HG03521 (cell line): ENCODE measurements at regions not wholly inside any gene's neighbourhood (a gene's known extent, or its start where the extent isn't known, plus 50 kb on each side); places are given as distances from the start of the nearest gene placed in this dataset.

Experiments
- ATAC-seq: cut with Tn5 transposase; IDR thresholded peaks from one replicate; pipeline ENCODE4 v1.9.1; 2021; ENCODE audit warnings: mild to moderate bottlenecking, moderate library complexity; ENCODE audit not compliant: unreplicated experiment

GRCh38 chr11:97794876-97795275, 1225.9 kb upstream of the CNTN5 start:
- ATAC-seq, result no peak

DNA sequence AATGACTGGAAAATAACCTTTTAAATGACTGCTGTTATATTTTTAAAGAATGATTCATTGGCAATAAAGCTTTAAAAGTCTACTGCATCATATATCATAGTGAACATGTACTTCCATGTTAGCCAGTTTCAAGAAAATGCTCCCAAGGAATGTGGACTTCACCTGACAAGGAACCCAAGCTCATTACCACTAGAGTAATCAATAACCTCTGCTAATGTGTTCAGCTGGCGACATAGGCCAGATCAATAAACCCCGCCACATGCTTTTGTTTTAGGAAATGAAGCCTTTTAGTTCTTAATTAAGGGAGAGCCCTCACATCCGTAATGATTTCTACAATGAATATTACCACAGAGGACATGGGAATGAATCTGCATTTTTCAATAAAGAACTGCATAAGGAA, 1219.9 kb upstream of the CNTN5 start:
- ATAC-seq, result no peak

DNA sequence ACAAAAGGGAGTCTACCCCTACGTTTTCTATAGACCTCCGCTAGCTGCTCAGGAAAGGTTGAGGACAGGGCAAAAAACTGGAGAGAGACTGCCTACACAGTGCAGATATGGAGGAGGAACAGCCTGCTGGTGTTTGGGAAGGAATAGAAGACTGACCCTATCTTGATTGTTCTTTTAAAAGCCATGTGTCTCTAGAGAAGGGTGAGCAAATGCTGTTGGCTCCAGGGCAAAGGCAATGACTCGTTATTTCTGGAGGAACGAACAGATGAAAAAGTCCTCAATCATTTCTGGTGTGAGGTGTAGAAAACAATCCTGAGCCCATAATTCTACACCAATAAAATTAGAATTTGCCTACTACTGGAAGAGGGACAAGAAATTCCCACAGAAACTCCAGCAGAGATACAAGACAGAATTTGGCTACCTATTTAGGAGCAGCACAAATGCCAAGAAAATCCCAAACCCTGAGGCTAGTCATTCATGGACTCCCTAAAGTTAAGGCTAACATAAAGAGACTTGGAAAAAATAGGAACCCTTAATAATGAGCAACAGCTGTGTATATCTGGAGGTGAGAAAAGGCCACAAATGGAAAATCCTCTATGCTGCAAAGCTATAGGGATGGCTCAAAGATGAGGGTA, 1206.3 kb upstream of the CNTN5 start:
- no peak for ATAC-seq

DNA sequence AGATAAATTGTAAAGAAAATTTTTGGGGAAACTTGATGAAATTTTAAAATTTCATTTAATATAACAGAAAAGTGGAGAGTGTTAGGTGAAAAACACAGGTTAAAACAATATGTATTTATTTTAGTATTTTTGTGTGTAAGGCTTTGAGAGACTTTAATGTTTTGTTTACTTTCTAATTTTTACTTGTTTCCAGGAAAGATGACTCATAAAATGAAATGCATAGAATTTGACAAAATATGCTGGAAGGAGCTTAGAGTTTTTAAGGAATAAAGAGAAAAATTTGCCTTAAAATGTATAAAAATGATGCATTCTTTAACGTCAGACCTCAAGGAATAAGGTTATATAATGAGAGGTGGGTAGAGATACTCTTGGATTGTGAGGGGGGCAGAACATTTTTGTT, 1205.1 kb upstream of the CNTN5 start:
- no peak for ATAC-seq

DNA sequence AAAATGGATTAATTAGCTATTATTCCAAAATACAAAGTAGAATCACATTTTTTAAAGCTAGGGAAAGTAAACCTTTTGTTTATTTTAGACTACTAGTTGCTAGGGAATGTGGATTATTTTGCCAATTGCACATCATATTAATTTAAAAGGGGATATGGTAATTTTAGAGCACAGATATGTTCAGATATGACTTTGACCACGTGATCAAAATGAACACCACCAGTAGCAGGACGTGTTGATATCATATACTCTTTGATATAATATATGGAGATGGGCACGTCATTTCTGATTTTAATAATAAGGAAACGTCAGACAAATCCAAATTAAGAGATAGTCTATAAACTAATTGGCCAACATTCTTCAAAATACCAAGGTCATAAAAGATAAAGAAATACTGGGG, 1188.3 kb upstream of the CNTN5 start:
- no peak for ATAC-seq

GRCh38 chr11:97833412-97833811, 1187.3 kb upstream of the CNTN5 start:
- ATAC-seq, result no peak

DNA sequence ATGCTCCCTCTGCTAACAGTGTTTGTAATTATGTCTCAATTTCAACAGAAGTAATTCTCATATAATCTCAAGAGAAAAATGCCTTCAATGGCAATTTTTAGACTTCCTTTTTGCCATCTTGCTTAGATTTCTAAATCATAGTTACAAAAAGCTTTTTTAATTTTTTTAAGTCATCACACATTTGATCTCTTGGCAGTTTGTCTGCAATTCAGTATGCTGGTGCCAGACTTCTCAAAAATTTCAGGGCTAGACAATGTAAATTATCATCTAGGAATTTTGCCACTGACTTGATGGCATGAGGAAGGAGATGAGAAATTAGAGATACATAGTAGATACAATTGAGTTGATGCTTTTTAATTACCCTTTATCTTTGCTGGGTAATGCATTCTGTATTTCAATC, 1176.7 kb upstream of the CNTN5 start:
- ATAC-seq, result no peak

GRCh38 chr11:97847730-97848129, 1173.0 kb upstream of the CNTN5 start:
- no peak for ATAC-seq

DNA sequence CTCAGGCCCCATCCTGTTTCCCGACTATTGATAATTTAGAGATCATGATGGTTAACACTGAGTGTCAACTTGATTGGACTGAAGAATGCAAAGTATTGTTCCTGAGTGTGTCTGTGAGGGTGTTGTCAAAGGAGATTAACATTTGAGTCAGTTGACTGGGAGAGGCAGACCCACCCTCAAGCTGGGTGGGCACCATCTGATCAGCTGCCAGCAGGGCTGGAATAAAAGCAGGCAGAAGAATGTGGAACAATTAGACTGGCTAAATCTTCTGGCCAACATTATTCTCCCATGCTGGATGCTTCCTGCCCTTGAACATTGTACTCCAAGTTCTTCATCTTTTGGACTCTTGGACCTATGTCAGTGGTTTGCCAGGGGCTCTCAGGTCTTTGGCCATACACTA, 1170.0 kb upstream of the CNTN5 start:
- no peak for ATAC-seq

DNA sequence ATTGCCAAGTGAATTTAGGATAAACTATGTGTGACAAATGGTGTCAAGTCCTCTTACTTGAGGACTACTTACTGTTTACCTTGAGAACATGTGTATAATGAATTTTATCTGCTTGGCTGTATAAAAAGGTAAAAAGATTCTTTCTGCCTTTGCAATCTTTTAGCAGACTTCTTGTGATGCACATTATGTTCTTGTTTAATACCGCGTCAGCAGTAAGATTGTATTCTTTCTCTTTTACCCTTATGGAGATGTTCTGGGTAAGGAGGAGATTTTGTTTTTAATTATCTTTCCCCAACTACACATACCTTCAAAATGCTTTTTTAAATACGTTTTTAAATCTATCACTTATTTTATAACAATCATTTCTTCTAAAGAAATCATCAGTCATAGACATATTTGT, 1166.4 kb upstream of the CNTN5 start:
- ATAC-seq, result no peak

GRCh38 chr11:97854877-97855276, 1165.9 kb upstream of the CNTN5 start:
- no peak for ATAC-seq

- no peak for ATAC-seq
These were observed 1164.1 kb upstream of the CNTN5 start for GRCh38 chr11:97856666-97857065.

GRCh38 chr11:97860237-97860636, 1160.5 kb upstream of the CNTN5 start:
- no peak for ATAC-seq

DNA sequence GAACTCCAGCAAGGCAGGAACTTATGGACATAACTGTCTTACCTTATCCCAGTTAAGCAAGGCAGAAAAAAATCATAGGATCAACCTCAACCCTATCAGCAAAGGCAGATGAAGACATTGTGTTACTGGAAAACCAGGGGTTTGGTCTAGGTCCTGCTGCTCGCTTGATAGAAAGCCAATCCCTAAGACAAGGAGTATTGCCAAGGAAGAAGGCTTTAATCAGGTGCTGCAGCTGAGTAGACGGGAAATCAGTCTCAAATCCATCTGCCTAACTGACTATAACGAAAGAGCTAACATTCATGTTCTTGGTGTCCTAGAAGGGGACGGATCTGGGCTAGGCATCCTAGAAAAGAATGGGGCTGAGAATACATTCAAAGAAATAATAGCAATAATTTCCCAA, 1158.7 kb upstream of the CNTN5 start:
- no peak for ATAC-seq

DNA sequence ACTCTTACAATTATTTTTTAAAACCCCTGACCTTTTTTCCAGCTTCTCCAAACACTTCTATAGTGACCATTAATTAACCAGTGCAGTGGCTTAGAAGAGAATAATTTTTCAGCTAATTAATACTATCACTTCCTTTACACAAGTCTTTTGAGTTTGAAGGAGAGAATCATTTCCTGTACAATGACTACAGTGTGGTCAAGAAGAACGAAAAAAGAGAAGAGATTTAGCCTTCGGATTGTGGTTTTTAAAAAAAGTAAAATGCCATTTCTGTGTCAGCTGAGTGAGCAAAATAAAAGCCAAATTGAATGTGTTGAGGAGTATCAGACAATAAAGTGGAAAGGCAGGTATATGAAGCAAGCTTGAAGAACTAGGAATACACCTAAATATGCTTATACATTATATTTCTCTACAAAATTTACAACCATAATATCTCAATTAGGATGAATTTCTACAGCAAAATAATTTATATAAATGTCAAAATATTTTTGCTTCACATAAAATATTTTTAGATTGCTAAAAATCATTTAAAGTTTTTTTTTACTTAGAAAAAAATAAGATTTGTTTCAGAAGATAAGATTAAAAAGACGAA, 1155.2 kb upstream of the CNTN5 start:
- ATAC-seq, result no peak

DNA sequence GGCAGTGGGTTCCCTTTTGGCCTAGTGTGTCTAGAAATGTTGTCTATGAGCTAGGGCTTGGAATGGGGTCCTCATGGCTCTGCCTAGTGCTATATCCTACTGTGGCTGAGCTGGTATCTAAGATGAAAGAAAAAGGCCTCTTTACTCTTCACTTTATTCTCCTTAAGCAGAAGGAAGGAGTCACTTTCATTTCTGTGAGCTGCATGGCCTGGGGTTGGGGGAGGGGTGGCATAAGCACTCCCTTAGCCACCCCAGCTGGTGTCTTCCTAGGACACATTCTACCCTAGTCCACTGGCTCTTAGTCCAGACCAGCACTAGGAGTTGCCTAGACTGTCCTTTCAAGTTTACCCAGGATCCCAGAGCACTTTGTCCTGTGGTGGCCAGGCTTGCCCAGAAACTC, 1148.9 kb upstream of the CNTN5 start:
- no peak for ATAC-seq

DNA sequence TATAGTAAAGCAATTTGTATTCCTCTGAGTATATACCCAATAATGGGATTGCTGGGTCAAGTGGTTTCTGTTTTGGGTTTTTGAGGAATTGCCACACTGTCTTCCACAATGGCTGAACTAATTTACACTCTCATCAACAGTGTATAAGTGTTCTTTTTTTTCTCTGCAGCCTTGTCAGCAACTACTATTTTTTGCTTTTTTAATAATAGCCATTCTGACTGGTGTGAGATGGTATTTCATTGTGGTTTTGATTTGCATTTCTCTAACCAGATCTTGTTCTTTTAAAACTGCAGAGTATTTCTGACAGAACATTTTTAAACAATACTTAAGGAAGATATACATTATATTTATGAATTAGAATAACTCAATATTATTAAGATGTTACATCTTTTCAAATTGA, 1140.5 kb upstream of the CNTN5 start:
- no peak for ATAC-seq

- ATAC-seq, result no peak
These were observed 1137.7 kb upstream of the CNTN5 start for GRCh38 chr11:97883086-97883485.

DNA sequence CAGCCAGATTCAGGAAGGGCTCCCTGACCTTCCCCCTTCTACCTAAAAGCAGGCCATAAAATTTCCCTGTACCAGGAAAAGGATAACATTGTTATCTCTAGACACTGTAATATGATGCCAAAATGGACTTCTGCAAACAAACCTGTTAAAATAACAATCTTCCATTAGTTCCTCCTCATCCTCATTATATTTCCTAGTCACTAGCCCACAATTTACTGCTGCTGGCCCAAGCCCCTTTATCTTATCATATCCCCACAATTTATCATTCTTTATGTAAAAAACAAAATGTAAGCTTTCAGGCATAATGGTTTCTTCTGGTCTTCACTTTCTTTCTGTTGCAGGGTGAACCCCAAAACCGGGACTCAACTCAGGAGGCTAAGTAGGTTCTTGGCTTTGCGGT, 1132.1 kb upstream of the CNTN5 start:
- no peak for ATAC-seq

- ATAC-seq, result no peak
These were observed 1130.3 kb upstream of the CNTN5 start for GRCh38 chr11:97890466-97890865.

- no peak for ATAC-seq
These were observed 1127.1 kb upstream of the CNTN5 start for GRCh38 chr11:97893612-97894011.

DNA sequence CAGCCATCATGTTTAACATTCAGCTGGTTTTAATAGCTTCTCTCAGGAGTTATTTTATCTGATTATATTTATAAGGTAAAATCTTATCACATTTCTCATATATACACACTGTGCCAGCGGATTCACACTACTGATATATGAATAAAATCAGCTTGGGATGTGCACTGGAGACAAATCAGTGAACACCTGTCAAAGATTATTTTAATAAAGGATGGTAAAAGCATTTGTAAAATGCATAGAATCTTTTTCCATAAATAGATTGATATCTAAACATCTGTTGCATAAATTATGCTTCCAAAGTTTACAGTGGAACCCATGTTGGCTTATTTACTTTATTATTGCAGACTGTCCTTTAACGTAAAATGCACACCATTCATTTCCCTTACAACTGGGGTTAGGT, 1125.8 kb upstream of the CNTN5 start:
- ATAC-seq, result no peak

DNA sequence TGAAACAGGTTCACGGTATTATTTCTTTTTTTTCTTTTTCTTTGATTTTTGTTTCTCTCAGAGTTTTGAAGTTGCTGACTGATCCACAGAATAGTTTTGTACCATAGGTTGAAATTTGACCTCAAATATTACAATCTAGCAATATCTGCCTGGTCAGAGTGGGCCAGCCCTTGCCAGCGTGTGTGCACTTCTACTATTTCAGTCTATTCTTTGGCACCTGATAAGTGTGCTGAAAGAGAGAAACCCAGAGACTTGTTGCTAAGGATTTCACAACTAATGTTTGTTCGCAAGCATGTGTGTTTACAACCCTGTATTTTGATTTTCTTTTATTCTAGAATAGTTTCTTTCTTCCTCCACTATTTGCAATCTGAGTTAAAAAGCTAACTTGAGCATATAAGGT, 1125.2 kb upstream of the CNTN5 start:
- no peak for ATAC-seq
